K562 (cell line): ENCODE measurements at regions not wholly inside any gene's neighbourhood (a gene's known extent, or its start where the extent isn't known, plus 50 kb on each side); places are given as distances from the start of the nearest gene placed in this dataset.

Source experiments
- CTCF ChIP-seq, 3 experiments: IDR thresholded peaks in 2 of 3; conservative IDR thresholded peaks in 1 of 3; 2 replicates each; pipeline ENCODE4 v1.5.1; 2011 to 2012; ENCODE audit warnings: low read length in 3 of 3, mild to moderate bottlenecking in 3 of 3, control low read depth in 2 of 3, improper control_type of control experiment in 1 of 3, inconsistent platforms in 1 of 3, low read depth in 1 of 3, mixed read lengths in 1 of 3, moderate library complexity in 1 of 3; ENCODE audit not compliant: insufficient read depth in 2 of 3
- DNMT1 ChIP-seq: fragments of 450-650 bp; IDR thresholded peaks from 2 replicates; pipeline ENCODE4 v1.6.1; 2016; ENCODE audit warnings: antibody characterized with exemption, mild to moderate bottlenecking
- EZH2 ChIP-seq: IDR thresholded peaks from 2 replicates; pipeline ENCODE4 v1.6.1; 2012; ENCODE audit warnings: low read depth, mild to moderate bottlenecking, inconsistent platforms, low read length, borderline replicate concordance
- NR0B1 ChIP-seq: fragments of 450-650 bp; IDR thresholded peaks from one replicate; pipeline ENCODE4 v1.6.1; 2018; ENCODE audit warnings: mild to moderate bottlenecking, moderate library complexity; ENCODE audit not compliant: partially characterized antibody
- PKNOX1 ChIP-seq: fragments of 450-650 bp; IDR thresholded peaks from 2 replicates; pipeline ENCODE4 v1.6.1; 2016
- POLR2AphosphoS5 ChIP-seq: IDR thresholded peaks from 2 replicates; pipeline ENCODE4 v1.6.1; 2011; ENCODE audit warnings: mild to moderate bottlenecking, low read depth, low read length, moderate library complexity; ENCODE audit not compliant: control insufficient read depth, insufficient read depth
- RAD21 ChIP-seq, 2 experiments: fragments of 250-450 bp in 1 of 2; fragments of 450-650 bp in 1 of 2; sonication (Bioruptor Pico) in 1 of 2; formaldehyde crosslinking in 1 of 2; IDR thresholded peaks in 1 of 2; conservative IDR thresholded peaks in 1 of 2; 2 replicates each; pipeline versions ENCODE4 v1.4.0 to v1.8.0; 2020 to 2022; ENCODE audit warnings: mild to moderate bottlenecking in 2 of 2, moderate library complexity in 1 of 2
- SMAD3 ChIP-seq: fragments of 450-650 bp; formaldehyde crosslinking; conservative IDR thresholded peaks from 2 replicates; pipeline ENCODE4 v1.4.0; 2020; ENCODE audit warnings: mild to moderate bottlenecking
- WHSC1 ChIP-seq: IDR thresholded peaks from one replicate; pipeline ENCODE4 v1.6.1; 2012; ENCODE audit warnings: low read length, control low read depth, inconsistent platforms
- TF ChIP-seq, protein P1 (sequence below): sonication (generic); formaldehyde crosslinking; IDR thresholded peaks from 2 replicates; pipeline ENCODE4 v1.8.0; 2022; ENCODE audit warnings: mild to moderate bottlenecking, missing genetic modification reagents
- TF ChIP-seq, protein P2 (sequence below): fragments of 450-650 bp; IDR thresholded peaks from 2 replicates; pipeline ENCODE4 v1.6.1; 2017; ENCODE audit warnings: antibody characterized with exemption, mild to moderate bottlenecking

DNA sequence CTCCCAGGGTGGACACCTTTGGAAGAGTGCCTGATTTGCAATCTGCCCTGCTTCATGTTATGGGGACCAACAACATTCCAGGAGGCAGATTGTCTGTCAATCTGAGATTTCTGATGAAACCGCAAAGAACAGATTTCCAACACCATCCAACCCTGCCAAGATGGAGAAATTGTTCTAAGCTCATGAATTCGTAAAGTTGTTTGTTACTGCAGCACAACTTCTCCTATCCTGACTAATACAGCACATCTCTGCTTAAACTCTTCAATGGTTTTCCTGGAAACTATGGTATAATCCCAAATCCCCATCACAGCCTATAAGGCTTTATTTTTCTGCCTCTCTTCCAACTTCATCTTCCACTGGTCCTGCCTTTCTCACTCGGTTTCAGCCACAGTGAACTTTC is 210.3 kb upstream of the TSHZ3 start:
- TF ChIP-seq RAD21 (CRISPR knock-in tag; conservative IDR thresholded peaks at IDR 0.05 in 1 of 2, IDR thresholded peaks at IDR 0.05 in 1 of 2) (no peak), WHSC1 (no peak), PKNOX1 (no peak), DNMT1 (no peak), SMAD3 (no peak), POLR2AphosphoS5 (no peak), NR0B1 (no peak), EZH2 (no peak), CTCF (IDR thresholded peaks at IDR 0.05 in 2 of 3, conservative IDR thresholded peaks at IDR 0.05 in 1 of 3; ENCODE audit: insufficient read depth in 2 of 3, low read depth in 1 of 3, low read length in 3 of 3) (no peak)
- TF ChIP-seq, protein P1, sequence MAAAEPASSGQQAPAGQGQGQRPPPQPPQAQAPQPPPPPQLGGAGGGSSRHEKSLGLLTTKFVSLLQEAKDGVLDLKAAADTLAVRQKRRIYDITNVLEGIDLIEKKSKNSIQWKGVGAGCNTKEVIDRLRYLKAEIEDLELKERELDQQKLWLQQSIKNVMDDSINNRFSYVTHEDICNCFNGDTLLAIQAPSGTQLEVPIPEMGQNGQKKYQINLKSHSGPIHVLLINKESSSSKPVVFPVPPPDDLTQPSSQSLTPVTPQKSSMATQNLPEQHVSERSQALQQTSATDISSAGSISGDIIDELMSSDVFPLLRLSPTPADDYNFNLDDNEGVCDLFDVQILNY (CRISPR knock-in tag), result no peak
- TF ChIP-seq, protein P2, sequence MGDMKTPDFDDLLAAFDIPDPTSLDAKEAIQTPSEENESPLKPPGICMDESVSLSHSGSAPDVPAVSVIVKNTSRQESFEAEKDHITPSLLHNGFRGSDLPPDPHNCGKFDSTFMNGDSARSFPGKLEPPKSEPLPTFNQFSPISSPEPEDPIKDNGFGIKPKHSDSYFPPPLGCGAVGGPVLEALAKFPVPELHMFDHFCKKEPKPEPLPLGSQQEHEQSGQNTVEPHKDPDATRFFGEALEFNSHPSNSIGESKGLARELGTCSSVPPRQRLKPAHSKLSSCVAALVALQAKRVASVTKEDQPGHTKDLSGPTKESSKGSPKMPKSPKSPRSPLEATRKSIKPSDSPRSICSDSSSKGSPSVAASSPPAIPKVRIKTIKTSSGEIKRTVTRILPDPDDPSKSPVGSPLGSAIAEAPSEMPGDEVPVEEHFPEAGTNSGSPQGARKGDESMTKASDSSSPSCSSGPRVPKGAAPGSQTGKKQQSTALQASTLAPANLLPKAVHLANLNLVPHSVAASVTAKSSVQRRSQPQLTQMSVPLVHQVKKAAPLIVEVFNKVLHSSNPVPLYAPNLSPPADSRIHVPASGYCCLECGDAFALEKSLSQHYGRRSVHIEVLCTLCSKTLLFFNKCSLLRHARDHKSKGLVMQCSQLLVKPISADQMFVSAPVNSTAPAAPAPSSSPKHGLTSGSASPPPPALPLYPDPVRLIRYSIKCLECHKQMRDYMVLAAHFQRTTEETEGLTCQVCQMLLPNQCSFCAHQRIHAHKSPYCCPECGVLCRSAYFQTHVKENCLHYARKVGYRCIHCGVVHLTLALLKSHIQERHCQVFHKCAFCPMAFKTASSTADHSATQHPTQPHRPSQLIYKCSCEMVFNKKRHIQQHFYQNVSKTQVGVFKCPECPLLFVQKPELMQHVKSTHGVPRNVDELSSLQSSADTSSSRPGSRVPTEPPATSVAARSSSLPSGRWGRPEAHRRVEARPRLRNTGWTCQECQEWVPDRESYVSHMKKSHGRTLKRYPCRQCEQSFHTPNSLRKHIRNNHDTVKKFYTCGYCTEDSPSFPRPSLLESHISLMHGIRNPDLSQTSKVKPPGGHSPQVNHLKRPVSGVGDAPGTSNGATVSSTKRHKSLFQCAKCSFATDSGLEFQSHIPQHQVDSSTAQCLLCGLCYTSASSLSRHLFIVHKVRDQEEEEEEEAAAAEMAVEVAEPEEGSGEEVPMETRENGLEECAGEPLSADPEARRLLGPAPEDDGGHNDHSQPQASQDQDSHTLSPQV, result no peak
